Gastroesophageal sphincter (tissue), 4 donors: ENCODE measurements at regions not wholly inside any gene's neighbourhood (a gene's known extent, or its start where the extent isn't known, plus 50 kb on each side); places are given as distances from the start of the nearest gene placed in this dataset.
A peak's percentile ranks its signal among the peaks of the same experiment; 100 is the strongest.
"Not testable (repeated sequence)": the region's sequence is repeated elsewhere in the genome, so short reads cannot be mapped to it uniquely, and the experiment has no call there.

Experiments
- ATAC-seq: fragments of 150-250 bp; one replicate; pipeline ENCODE4 v1.9.1; 2016; ENCODE audit warnings: mild to moderate bottlenecking, moderate library complexity
- H3K27ac ChIP-seq, 4 donors: fragments of 200-600 bp; sonication (generic) in 3 of 4; 1 replicate in 3 of 4; 2 replicates in 1 of 4; pipeline ENCODE4 v1.5.1; 2016 to 2019
- H3K27me3 ChIP-seq: fragments of 200-600 bp; sonication (generic); one replicate; pipeline ENCODE4 v1.5.1; 2019
- H3K36me3 ChIP-seq, 2 donors: fragments of 200-600 bp; sonication (generic); one replicate each; pipeline ENCODE4 v1.5.1; 2019; ENCODE audit warnings: control low read depth in 1 of 2
- H3K4me1 ChIP-seq, 3 donors: fragments of 200-600 bp; sonication (generic); 1 replicate in 2 of 3; 2 replicates in 1 of 3; pipeline ENCODE4 v1.5.1; 2016 to 2019; ENCODE audit warnings: control low read depth in 2 of 3
- H3K4me3 ChIP-seq, 2 donors: fragments of 200-600 bp; sonication (generic); one replicate each; pipeline ENCODE4 v1.5.1; 2019; ENCODE audit warnings: mild to moderate bottlenecking in 1 of 2, moderate library complexity in 1 of 2
- H3K9me3 ChIP-seq, 3 donors: fragments of 200-600 bp; sonication (generic); one replicate each; pipeline ENCODE4 v1.5.1; 2017 to 2019; ENCODE audit warnings: control low read depth in 2 of 3
- CTCF ChIP-seq, 4 experiments: fragments of 200-600 bp in 2 of 4; fragments of 450-650 bp in 2 of 4; sonication (generic) in 1 of 4; IDR thresholded peaks; one replicate each; pipeline ENCODE4 v1.5.1; 2017 to 2019; ENCODE audit warnings: antibody characterized with exemption in 4 of 4, mild to moderate bottlenecking in 2 of 4, moderate library complexity in 2 of 4
- EP300 ChIP-seq: sonication (generic); formaldehyde crosslinking; IDR thresholded peaks from one replicate; pipeline ENCODE4 v1.6.1; 2017; ENCODE audit warnings: antibody characterized with exemption, mild to moderate bottlenecking
- POLR2A ChIP-seq, 2 donors: fragments of 450-650 bp; IDR thresholded peaks; one replicate each; pipeline ENCODE4 v1.6.1; 2017; ENCODE audit warnings: antibody characterized with exemption in 2 of 2, mild to moderate bottlenecking in 2 of 2, moderate library complexity in 1 of 2
- POLR2AphosphoS5 ChIP-seq: sonication (generic); formaldehyde crosslinking; IDR thresholded peaks from one replicate; pipeline ENCODE4 v1.6.1; 2017; ENCODE audit warnings: antibody characterized with exemption
- WGBS, 2 donors: methylation state at CpG; one replicate each; pipeline ENCODE4 v1.1.5; 2018; ENCODE audit warnings: low coverage in 1 of 2; 5-methylcytosine and 5-hydroxymethylcytosine counted together

- peaks cover 0 to 12% (median 0%) of the 10 kb centered on the region in 3 donors for H3K4me1 ChIP-seq
- TF ChIP-seq EP300 (no peak), POLR2AphosphoS5 (no peak), CTCF (IDR thresholded peaks at IDR 0.05) (no peak), POLR2A (IDR thresholded peaks at IDR 0.05) (no peak)
- ATAC-seq = no peak
- no peak overlapping the region for H3K4me3 ChIP-seq
- H3K36me3 ChIP-seq = no peaks in the 10 kb centered on the region
- H3K9me3 ChIP-seq = peaks cover 0 to 22% (median 0%) of the 10 kb centered on the region in 3 donors
- peaks cover 32% of the 10 kb centered on the region for H3K27me3 ChIP-seq
- no peak overlapping the region for H3K27ac ChIP-seq
- WGBS, 2 donors = 69 to 83% methylated on average over 7 of the region's 7 CpGs
Measured at GRCh38 chr9:124084087-124084486, 72.5 kb downstream of the LHX2 start.

GRCh38 chr9:124087226-124087625 is 75.7 kb downstream of the LHX2 start:
- Histone ChIP-seq H3K27me3 (peaks cover 32% of the 10 kb centered on the region), H3K4me1 (peaks cover 0 to 13% (median 0%) of the 10 kb centered on the region in 3 donors), H3K27ac (no peak overlapping the region), H3K36me3 (no peaks in the 10 kb centered on the region), H3K4me3 (no peak overlapping the region), H3K9me3 (peaks cover 0 to 22% (median 0%) of the 10 kb centered on the region in 3 donors)
- 93% methylated on average over 2 of the region's 2 CpGs; no CpG with 5 or more reads in 1 of the 2 donors for WGBS, 2 donors
- no peak for TF ChIP-seq CTCF (IDR thresholded peaks at IDR 0.05)
- no peak for TF ChIP-seq POLR2A (IDR thresholded peaks at IDR 0.05)
- no peak for TF ChIP-seq EP300
- TF ChIP-seq POLR2AphosphoS5 = no peak
- no peak for ATAC-seq

- WGBS, 2 donors = 10 to 15% methylated on average over 4 to 6 of the region's 13 CpGs
Measured at GRCh38 chr9:124088476-124088837, 76.9 kb downstream of the LHX2 start.

GRCh38 chr9:124089631-124090488 is 78.3 kb downstream of the LHX2 start:
- not testable (repeated sequence) for H3K36me3 ChIP-seq, H3K4me3 ChIP-seq, H3K27ac ChIP-seq, ATAC-seq
- H3K9me3 ChIP-seq = peaks cover 0 to 18% (median 0%) of the 10 kb centered on the region in 3 donors
- H3K4me1 ChIP-seq = peaks cover 0 to 13% (median 0%) of the 10 kb centered on the region in 3 donors
- 78 to 88% methylated on average over 1 to 7 of the region's 9 CpGs for WGBS, 2 donors
- peaks cover 24% of the 10 kb centered on the region for H3K27me3 ChIP-seq

More at GRCh38 chr9:124088476-124088837, 76.9 kb downstream of the LHX2 start:
- Histone ChIP-seq H3K27me3 (peaks cover 24% of the 10 kb centered on the region), H3K27ac (no peak overlapping the region), H3K4me1 (peaks cover 0 to 13% (median 0%) of the 10 kb centered on the region in 3 donors), H3K4me3 (peak overlapping the region in 1 of 2 donors; percentile 22), H3K9me3 (peaks cover 0 to 22% (median 0%) of the 10 kb centered on the region in 3 donors), H3K36me3 (no peaks in the 10 kb centered on the region)
- ATAC-seq = no peak
- TF ChIP-seq POLR2AphosphoS5 (no peak), CTCF (IDR thresholded peaks at IDR 0.05) (no peak), EP300 (no peak), POLR2A (IDR thresholded peaks at IDR 0.05) (no peak)

GRCh38 chr9:124098141-124098905 is 86.8 kb downstream of the LHX2 start:
- 57 to 59% methylated on average over 9 to 11 of the region's 12 CpGs for WGBS, 2 donors
- Histone ChIP-seq H3K9me3 (no peaks in the 10 kb centered on the region), H3K4me1 (no peaks in the 10 kb centered on the region), H3K27ac (no peak overlapping the region), H3K27me3 (peaks cover 42% of the 10 kb centered on the region), H3K36me3 (no peaks in the 10 kb centered on the region), H3K4me3 (no peak overlapping the region)
- TF ChIP-seq EP300 (no peak), CTCF (IDR thresholded peaks at IDR 0.05) (no peak), POLR2AphosphoS5 (no peak), POLR2A (IDR thresholded peaks at IDR 0.05) (no peak)
- ATAC-seq = no peak
